GM19328 (cell line): ENCODE measurements at regions not wholly inside any gene's neighbourhood (a gene's known extent, or its start where the extent isn't known, plus 50 kb on each side); places are given as distances from the start of the nearest gene placed in this dataset.

Source experiments
- ATAC-seq: cut with Tn5 transposase; IDR thresholded peaks from one replicate; pipeline ENCODE4 v1.9.1; 2021; ENCODE audit warnings: mild to moderate bottlenecking, moderate library complexity; ENCODE audit not compliant: unreplicated experiment

DNA sequence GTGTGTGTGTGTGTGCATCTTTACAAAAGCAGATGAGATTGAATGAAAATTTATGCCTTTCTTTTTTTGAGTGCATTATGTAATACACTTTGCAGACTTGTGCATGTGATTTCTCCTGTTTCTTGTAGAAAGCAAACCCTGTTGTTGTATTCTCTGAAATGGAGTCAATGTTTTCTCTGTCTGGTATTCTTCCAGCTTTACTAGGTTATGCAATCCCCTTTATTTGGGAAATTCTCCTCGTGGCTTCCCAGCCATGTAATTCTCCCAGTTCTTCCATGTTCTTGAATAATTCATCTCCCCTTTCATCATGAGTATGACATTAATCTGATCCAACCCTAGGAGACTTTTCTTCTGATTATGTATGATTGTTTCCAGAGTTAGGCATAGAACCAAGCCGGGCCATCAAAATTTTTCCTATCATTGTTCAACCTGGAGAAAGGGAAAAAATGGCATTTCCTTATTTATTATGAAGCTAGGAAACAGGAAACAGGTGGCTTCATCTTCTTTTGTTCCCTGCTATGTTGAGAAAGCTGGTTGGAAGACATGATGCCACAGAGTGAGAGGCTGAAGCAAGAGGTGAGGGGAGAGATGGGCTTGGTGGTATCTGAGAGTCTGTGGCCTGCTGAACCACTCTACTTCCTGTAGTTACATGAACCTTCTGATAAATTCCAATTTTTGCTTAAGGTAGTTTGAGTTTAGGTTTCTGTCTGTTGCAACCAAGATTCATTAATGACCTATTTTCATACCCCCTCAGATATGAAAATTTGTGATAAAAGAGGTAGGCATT, 68.8 kb downstream of the PRL start:
- no peak for ATAC-seq

DNA sequence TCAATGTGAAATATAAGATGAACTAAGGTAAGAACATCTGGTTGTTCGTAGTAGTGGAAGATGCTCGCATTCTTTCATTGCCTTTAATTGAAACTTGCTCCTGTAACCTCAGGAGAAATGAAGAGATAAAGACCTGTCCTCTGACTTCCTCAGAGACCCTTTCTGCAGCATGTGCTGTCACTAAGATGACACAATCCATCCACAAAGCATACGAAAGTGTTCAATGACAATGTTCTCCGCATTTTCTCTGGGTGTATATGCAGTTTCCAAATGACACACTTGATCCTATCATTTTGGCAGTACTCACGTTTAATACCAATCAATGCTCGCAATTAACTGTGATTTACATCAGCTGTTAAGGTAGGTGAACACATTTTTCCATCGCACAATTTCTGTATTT, 65.8 kb downstream of the PRL start:
- no peak for ATAC-seq

DNA sequence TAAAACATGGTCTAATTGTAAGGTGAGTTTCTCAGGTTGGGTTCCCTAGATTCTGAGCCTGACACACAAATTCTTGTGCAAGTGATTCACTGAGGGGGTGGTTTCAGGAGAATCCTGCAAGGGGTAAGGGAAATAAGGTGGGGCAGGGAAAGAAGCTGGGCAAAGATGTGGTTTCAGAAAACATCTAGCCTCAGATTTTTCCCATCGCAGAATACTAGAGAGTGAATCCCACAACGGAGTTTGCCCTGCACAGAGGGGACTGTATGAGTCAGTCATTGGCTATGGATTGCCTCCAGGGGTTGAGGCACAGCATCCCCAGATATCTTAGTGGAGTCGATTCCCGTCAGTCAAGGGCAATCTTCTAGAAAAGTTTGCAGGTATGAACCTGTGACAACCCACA, 65.2 kb downstream of the PRL start:
- ATAC-seq: no peak

DNA sequence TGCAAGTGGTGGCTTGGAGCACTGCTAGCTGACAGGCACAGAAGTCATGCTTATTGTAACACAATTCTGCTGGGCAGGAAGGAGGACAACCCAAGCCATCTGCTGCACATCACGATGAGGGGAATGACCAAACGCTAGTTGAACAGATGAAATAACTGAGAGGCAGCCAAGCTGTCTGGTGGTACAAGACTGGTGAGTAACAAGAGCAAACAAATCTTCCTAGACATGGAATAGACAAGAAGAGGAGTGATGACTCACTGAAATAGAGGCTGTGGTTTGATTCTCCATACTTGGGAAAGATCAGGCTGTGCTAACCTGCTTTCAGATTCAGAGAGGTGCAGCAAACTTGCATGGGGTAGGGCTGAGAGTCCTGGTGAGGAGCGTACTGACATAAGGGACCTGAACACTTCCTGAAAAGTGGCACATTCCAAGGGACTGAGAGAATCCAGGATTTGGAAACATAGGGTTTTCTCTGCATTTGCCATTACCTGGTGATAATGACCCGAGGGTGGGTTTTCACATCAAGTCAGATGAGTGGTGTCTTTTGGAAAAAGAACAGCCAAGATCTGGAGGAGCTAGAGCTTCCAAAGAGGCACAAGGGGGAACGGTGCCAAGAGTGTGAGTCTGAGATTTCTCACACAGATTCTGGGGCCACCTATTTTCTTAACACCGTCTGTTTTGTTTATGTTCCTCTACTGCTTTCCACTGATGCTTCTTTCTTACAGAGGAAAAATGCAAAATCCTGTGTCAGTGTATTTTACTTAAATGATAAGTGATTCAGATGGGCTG, 60.0 kb downstream of the PRL start:
- ATAC-seq: no peak
